Calu3 (cell line): ENCODE measurements at regions not wholly inside any gene's neighbourhood (a gene's known extent, or its start where the extent isn't known, plus 50 kb on each side); places are given as distances from the start of the nearest gene placed in this dataset.

Experiments
- BruUV-seq: library from RNA; stranded (reverse); fragments of 400-500 nt; replicated peaks from 2 replicates; lab custom pipeline; 2021; lab: Mats Ljungman, UMichigan
- CTCF ChIA-PET: fragments of 300-600 bp; sonication (Branson Sonifier 250); formaldehyde crosslinking; loops from one replicate; lab custom pipeline; 2022; ENCODE audit warnings: antibody characterized with exemption; lab: Charles Lee
- DNase-seq: peaks from one replicate; pipeline ENCODE4 v3.0.0; 2022
- H3K27ac Mint-ChIP-seq: one replicate; pipeline ENCODE4 v1.8.0; 2022; ENCODE audit warnings: mixed read lengths; ENCODE audit not compliant: unreplicated experiment
- H3K27me3 Mint-ChIP-seq: one replicate; pipeline ENCODE4 v1.8.0; 2022; ENCODE audit warnings: mixed read lengths; ENCODE audit not compliant: unreplicated experiment
- H3K36me3 Mint-ChIP-seq: one replicate; pipeline ENCODE4 v1.8.0; 2022; ENCODE audit warnings: mild to moderate bottlenecking, moderate library complexity, mixed read lengths; ENCODE audit not compliant: insufficient read depth, unreplicated experiment
- H3K4me1 Mint-ChIP-seq: one replicate; pipeline ENCODE4 v1.8.0; 2022; ENCODE audit warnings: mild to moderate bottlenecking, low read depth, mixed read lengths; ENCODE audit not compliant: unreplicated experiment
- H3K4me3 Mint-ChIP-seq: one replicate; pipeline ENCODE4 v1.8.0; 2022; ENCODE audit warnings: mild to moderate bottlenecking, low read depth, moderate library complexity, mixed read lengths; ENCODE audit not compliant: unreplicated experiment
- H3K9me3 Mint-ChIP-seq: one replicate; pipeline ENCODE4 v1.8.0; 2022; ENCODE audit warnings: low read depth, mixed read lengths; ENCODE audit not compliant: unreplicated experiment
- intact Hi-C: fragments of 100-400 bp; cut with micrococcal nuclease; formaldehyde crosslinking; loops from one replicate; pipeline ENCODE4 v1.10.0; 2022; ENCODE audit not compliant: unreplicated experiment
- TF ChIP-seq, protein P1 (sequence below): fragments of 200-600 bp; IDR thresholded peaks from one replicate; pipeline ENCODE4 v1.8.0; 2022; ENCODE audit warnings: antibody characterized with exemption; ENCODE audit not compliant: unreplicated experiment

GRCh38 chr9:102273952-102274351 is 535.5 kb upstream of the GRIN3A start:
- no TSS peak for BruUV-seq
- DNase-seq = no peak
- CTCF ChIA-PET = no interaction called here
- TF ChIP-seq, protein P1, sequence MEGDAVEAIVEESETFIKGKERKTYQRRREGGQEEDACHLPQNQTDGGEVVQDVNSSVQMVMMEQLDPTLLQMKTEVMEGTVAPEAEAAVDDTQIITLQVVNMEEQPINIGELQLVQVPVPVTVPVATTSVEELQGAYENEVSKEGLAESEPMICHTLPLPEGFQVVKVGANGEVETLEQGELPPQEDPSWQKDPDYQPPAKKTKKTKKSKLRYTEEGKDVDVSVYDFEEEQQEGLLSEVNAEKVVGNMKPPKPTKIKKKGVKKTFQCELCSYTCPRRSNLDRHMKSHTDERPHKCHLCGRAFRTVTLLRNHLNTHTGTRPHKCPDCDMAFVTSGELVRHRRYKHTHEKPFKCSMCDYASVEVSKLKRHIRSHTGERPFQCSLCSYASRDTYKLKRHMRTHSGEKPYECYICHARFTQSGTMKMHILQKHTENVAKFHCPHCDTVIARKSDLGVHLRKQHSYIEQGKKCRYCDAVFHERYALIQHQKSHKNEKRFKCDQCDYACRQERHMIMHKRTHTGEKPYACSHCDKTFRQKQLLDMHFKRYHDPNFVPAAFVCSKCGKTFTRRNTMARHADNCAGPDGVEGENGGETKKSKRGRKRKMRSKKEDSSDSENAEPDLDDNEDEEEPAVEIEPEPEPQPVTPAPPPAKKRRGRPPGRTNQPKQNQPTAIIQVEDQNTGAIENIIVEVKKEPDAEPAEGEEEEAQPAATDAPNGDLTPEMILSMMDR = no peak
- H3K27me3 Mint-ChIP-seq = no peaks in the 10 kb centered on the region
- H3K27ac Mint-ChIP-seq = no peak overlapping the region
- no peaks in the 10 kb centered on the region for H3K4me1 Mint-ChIP-seq
- no peaks in the 10 kb centered on the region for H3K36me3 Mint-ChIP-seq
- H3K9me3 Mint-ChIP-seq = peaks cover 4% of the 10 kb centered on the region
- intact Hi-C loops = no loop called here
- no peak overlapping the region for H3K4me3 Mint-ChIP-seq

GRCh38 chr9:102253099-102253498 is 514.7 kb upstream of the GRIN3A start:
- Mint-ChIP-seq H3K9me3 (no peaks in the 10 kb centered on the region), H3K27me3 (no peaks in the 10 kb centered on the region), H3K4me1 (no peaks in the 10 kb centered on the region), H3K27ac (no peak overlapping the region), H3K36me3 (no peaks in the 10 kb centered on the region), H3K4me3 (no peak overlapping the region)
- no TSS peak for BruUV-seq
- TF ChIP-seq, protein P1 = no peak
- intact Hi-C loops = no loop called here
- CTCF ChIA-PET = no interaction called here
- DNase-seq = no peak

DNA sequence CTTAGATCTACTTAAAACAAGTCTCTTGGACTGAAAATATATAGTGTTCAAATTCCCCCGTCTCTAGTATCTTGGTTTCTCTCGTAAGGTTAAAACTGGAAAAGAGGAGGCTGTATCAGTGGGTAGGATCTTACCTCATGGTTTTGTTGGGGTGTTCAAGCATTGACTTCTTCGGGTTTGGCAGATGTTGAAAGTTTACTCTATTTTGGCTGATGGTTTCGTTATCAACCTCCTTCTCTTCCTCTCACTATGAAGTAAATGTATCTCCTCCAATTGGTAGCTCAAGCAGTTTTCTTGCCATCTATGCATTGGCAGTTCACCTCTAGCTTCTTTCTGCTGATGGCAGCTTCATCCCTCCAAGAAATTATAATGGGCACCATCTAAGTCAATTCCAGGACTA is 506.5 kb upstream of the GRIN3A start:
- no peak overlapping the region for H3K4me3 Mint-ChIP-seq
- TF ChIP-seq, protein P1 = no peak
- intact Hi-C loops = no loop called here
- no peaks in the 10 kb centered on the region for H3K9me3 Mint-ChIP-seq
- no TSS peak for BruUV-seq
- no peak for DNase-seq
- no peak overlapping the region for H3K27ac Mint-ChIP-seq
- CTCF ChIA-PET = interaction anchor here (0.6 kb wide), 1 partner anchor 76 kb away, joined by 4 read pairs; no protein-coding TSS in a partner anchor
- no peaks in the 10 kb centered on the region for H3K27me3 Mint-ChIP-seq
- no peaks in the 10 kb centered on the region for H3K36me3 Mint-ChIP-seq
- no peaks in the 10 kb centered on the region for H3K4me1 Mint-ChIP-seq

- Mint-ChIP-seq H3K27me3 (no peaks in the 10 kb centered on the region), H3K9me3 (no peaks in the 10 kb centered on the region), H3K36me3 (no peaks in the 10 kb centered on the region), H3K4me1 (no peaks in the 10 kb centered on the region), H3K27ac (no peak overlapping the region), H3K4me3 (no peak overlapping the region)
- CTCF ChIA-PET = no interaction called here
- intact Hi-C loops = no loop called here
- DNase-seq = no peak
- TF ChIP-seq, protein P1 = no peak
- no TSS peak for BruUV-seq
Observed at GRCh38 chr9:102237520-102237919, 499.1 kb upstream of the GRIN3A start.
